ENCODE measurements at regions not wholly inside any gene's neighbourhood (a gene's known extent, or its start where the extent isn't known, plus 50 kb on each side); places are given as distances from the start of the nearest gene placed in this dataset.

- H3K27me3 ChIP-seq = no peaks in the 10 kb centered on the region
- H3K27ac ChIP-seq = peak overlapping the region in 1 of 12 donors; percentile 39
- intact Hi-C loops (cut with DNase I) = no loop called here
- H3K9me3 ChIP-seq = peaks cover 0 to 7% (median 0%) of the 10 kb centered on the region in 12 donors
- H3K36me3 ChIP-seq = no peaks in the 10 kb centered on the region
- ATAC-seq = no peak
- H3K4me1 ChIP-seq = no peaks in the 10 kb centered on the region
- no peak for TF ChIP-seq POLR2A (IDR thresholded peaks at IDR 0.05)
- TF ChIP-seq, protein P1, sequence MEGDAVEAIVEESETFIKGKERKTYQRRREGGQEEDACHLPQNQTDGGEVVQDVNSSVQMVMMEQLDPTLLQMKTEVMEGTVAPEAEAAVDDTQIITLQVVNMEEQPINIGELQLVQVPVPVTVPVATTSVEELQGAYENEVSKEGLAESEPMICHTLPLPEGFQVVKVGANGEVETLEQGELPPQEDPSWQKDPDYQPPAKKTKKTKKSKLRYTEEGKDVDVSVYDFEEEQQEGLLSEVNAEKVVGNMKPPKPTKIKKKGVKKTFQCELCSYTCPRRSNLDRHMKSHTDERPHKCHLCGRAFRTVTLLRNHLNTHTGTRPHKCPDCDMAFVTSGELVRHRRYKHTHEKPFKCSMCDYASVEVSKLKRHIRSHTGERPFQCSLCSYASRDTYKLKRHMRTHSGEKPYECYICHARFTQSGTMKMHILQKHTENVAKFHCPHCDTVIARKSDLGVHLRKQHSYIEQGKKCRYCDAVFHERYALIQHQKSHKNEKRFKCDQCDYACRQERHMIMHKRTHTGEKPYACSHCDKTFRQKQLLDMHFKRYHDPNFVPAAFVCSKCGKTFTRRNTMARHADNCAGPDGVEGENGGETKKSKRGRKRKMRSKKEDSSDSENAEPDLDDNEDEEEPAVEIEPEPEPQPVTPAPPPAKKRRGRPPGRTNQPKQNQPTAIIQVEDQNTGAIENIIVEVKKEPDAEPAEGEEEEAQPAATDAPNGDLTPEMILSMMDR (IDR thresholded peaks at IDR 0.05) = no peak
- DNase-seq = no peak
- H3K4me3 ChIP-seq = no peak overlapping the region
These were observed 51.2 kb upstream of the ARRDC3 start for GRCh38 chr5:91434348-91434747.

DNA sequence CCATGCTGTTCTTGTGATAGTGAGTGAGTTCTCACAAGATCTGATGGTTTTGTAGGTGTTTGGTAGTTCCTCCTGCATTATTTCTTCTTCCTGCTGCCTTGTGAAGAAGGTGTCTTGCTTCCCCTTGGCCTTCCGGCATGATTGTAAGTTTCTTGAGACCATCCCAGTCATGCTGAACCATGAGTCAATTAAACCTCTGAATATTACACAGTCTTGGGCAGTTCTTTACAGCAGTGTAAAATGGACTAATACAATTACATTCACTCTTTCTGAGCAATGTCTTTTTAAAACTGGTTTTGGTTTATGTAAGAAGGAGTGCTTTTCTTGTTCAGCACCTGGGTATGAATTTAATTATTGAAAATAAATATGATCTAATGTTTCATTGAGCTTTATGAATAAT is 50.7 kb upstream of the ARRDC3 start:
- Histone ChIP-seq H3K27ac (peak overlapping the region in 1 of 12 donors; percentile 39), H3K36me3 (no peaks in the 10 kb centered on the region), H3K9me3 (peaks cover 0 to 12% (median 0%) of the 10 kb centered on the region in 12 donors), H3K4me1 (no peaks in the 10 kb centered on the region), H3K27me3 (no peaks in the 10 kb centered on the region), H3K4me3 (no peak overlapping the region)
- 94 to 98% (median 96%) methylated on average over 1 of the region's 1 CpG for whole genome bisulfite sequencing, 4 donors
- DNase-seq (no peak), ATAC-seq (no peak)
- intact Hi-C loops (cut with DNase I) = no loop called here
- TF ChIP-seq POLR2A (IDR thresholded peaks at IDR 0.05) = no peak
- TF ChIP-seq, protein P1 (IDR thresholded peaks at IDR 0.05) = no peak

Data from heart left ventricle (tissue), 16 donors.